ENCODE measurements at regions not wholly inside any gene's neighbourhood (a gene's known extent, or its start where the extent isn't known, plus 50 kb on each side); places are given as distances from the start of the nearest gene placed in this dataset.

DNA sequence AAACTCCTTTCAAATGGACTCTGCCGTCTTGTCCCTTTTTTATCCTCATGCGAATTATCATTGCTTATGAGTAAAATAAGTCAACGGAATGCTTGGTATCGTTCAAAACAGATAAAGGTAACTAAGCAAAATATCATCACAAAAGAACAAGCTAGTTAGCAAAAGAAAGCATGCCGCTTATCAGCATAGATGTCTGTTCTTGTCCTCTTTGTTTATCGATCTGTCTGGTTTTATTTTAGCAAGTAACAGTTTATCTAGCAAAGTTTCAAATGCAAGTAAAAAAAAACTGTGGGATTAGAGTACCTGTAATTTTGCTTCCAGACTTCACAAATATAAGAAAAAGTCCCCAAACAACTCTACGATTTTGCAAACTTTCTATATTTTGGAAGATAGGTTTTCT, 561.5 kb downstream of the USP25 start:
- no peak overlapping the region for H3K27ac ChIP-seq
- H3K4me1 ChIP-seq = peaks cover 5 to 13% of the 10 kb centered on the region in 2 donors
- intact Hi-C loops (cut with DNase I; ENCODE audit: low total_unique reads) = no loop called here
- DNase-seq (no peak), ATAC-seq (no peak)
- H3K27me3 ChIP-seq = no peaks in the 10 kb centered on the region
- H3K36me3 ChIP-seq = no peaks in the 10 kb centered on the region
- in situ Hi-C loops (cut with MboI; ENCODE audit: low sequenced_read_pairs in 4 of 4) = no loop called here
- H3K4me3 ChIP-seq = no peak overlapping the region
- H3K9me3 ChIP-seq = no peaks in the 10 kb centered on the region
- TF ChIP-seq, protein P1, sequence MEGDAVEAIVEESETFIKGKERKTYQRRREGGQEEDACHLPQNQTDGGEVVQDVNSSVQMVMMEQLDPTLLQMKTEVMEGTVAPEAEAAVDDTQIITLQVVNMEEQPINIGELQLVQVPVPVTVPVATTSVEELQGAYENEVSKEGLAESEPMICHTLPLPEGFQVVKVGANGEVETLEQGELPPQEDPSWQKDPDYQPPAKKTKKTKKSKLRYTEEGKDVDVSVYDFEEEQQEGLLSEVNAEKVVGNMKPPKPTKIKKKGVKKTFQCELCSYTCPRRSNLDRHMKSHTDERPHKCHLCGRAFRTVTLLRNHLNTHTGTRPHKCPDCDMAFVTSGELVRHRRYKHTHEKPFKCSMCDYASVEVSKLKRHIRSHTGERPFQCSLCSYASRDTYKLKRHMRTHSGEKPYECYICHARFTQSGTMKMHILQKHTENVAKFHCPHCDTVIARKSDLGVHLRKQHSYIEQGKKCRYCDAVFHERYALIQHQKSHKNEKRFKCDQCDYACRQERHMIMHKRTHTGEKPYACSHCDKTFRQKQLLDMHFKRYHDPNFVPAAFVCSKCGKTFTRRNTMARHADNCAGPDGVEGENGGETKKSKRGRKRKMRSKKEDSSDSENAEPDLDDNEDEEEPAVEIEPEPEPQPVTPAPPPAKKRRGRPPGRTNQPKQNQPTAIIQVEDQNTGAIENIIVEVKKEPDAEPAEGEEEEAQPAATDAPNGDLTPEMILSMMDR (IDR thresholded peaks at IDR 0.05 in 4 of 5, conservative IDR thresholded peaks at IDR 0.05 in 1 of 5) = no peak
- TF ChIP-seq POLR2A (IDR thresholded peaks at IDR 0.05) = no peak

DNA sequence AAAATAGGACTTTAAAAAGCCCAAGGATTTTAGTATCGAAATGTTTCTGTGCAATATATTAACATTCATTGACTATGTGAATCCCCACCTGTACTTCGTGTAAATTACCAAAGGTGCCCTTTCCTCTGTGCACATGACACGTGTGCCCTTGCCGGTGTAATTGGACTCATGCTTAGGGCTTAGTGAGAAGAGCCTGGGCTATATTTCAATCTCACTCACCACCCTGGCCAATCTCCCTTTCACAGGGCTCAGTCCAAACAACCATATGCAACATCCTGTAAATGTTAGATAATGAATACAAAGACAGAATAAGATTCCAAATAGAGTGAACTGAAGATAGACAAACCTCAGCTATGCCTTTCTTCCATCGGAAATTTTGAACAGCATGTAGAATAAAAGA, 564.3 kb downstream of the USP25 start:
- peak in 1 of 2 donors; percentile 28 for DNase-seq
- Histone ChIP-seq H3K36me3 (no peaks in the 10 kb centered on the region), H3K27ac (peak overlapping the region in 1 of 4 donors; percentile 2), H3K4me1 (no peaks in the 10 kb centered on the region), H3K4me3 (no peak overlapping the region), H3K9me3 (no peaks in the 10 kb centered on the region), H3K27me3 (no peaks in the 10 kb centered on the region)
- in situ Hi-C loops (cut with MboI; ENCODE audit: low sequenced_read_pairs in 4 of 4) = no loop called here
- intact Hi-C loops (cut with DNase I; ENCODE audit: low total_unique reads) = no loop called here
- peak; percentile 68 to 90 for ATAC-seq
- TF ChIP-seq POLR2A (IDR thresholded peaks at IDR 0.05) = no peak
- TF ChIP-seq, protein P1 (IDR thresholded peaks at IDR 0.05 in 4 of 5, conservative IDR thresholded peaks at IDR 0.05 in 1 of 5) = no peak

DNA sequence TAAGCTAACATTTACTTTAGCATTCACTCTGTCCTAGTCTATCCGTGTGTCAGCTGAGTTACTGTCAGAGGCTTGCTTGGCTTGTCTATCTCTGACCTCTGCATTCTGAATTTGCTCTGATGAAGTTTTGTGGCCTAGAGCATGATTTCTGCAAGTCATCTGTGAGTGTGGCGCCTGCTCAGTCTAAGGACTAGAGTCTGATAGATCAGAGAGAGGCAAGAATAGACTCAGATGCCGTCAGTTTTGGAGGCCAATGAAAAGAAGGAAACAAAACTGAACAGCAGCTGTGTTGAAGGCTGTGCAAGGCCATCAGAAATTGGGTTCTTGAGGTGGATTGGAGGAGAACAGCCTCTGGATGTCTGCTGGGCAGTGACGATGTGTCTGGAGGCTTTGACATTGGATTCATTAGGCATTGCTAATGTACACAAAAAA, 573.1 kb downstream of the USP25 start:
- intact Hi-C loops (cut with DNase I; ENCODE audit: low total_unique reads) (loop anchor here (5.0 kb wide), 1 partner anchor 229 kb away; no protein-coding TSS in a partner anchor), in situ Hi-C loops (cut with MboI; ENCODE audit: low sequenced_read_pairs in 4 of 4) (loop anchor here in 3 of 4 donors (5.0 to 10.0 kb wide), 4 partner anchors 106 to 282 kb away; no protein-coding TSS in a partner anchor)
- H3K27ac ChIP-seq = peak overlapping the region; percentile 78 to 85 (median 82)
- H3K4me1 ChIP-seq = peaks cover 15 to 20% of the 10 kb centered on the region in 2 donors
- ATAC-seq (peak; percentile 89 to 93), DNase-seq (peak; percentile 62 to 76)
- TF ChIP-seq POLR2A (IDR thresholded peaks at IDR 0.05) = peak in 1 of 2 donors; percentile 39
- TF ChIP-seq, protein P1 (IDR thresholded peaks at IDR 0.05 in 4 of 5, conservative IDR thresholded peaks at IDR 0.05 in 1 of 5) = no peak
- no peaks in the 10 kb centered on the region for H3K27me3 ChIP-seq
- H3K9me3 ChIP-seq = no peaks in the 10 kb centered on the region
- peak overlapping the region in 3 of 4 donors; percentile 5 to 31 (median 26) for H3K4me3 ChIP-seq
- no peaks in the 10 kb centered on the region for H3K36me3 ChIP-seq

DNA sequence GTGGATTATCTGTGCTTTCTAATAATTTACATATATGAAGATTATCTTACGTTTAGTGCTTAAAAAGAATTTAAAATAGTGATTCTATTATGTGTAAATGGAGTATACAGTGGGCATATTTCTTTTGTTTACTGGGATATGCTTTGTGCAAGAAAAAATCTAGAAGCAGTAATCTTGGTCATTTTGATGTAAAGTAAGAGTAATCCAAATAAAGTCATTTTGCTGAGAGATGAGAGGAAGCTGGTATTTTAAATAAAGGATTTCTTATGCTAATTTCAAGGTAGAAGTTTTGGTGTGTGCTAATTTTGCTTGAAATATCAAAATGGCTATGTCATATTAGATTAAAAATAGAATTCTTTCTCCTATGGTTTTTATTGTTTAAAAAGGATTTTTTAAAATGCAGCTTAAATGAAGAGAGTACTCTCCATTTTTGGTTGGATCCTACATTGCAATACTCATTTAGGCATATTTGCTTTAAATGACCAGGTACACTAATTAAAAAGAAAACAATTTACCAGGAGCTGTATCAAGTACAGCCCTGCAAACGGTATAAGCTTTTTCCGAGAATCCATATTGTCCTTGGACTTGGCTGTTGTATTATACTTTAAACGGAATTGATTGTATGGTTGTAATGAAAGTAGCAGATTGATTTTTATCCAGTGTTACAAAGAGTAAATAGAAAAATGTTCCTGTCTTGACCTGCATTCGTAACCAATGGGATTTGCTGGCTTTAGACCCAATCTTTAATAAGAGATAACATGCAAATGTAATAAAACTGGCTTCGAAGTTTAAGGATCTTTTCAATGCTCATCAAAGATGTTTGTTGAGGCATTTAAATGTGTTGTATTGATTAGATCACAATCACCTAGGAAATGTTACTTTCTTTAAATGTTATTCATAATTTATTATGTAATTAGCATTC, 574.7 kb downstream of the USP25 start:
- DNase-seq = no peak
- TF ChIP-seq POLR2A (IDR thresholded peaks at IDR 0.05) = no peak
- TF ChIP-seq, protein P1 (IDR thresholded peaks at IDR 0.05 in 4 of 5, conservative IDR thresholded peaks at IDR 0.05 in 1 of 5) = no peak
- ATAC-seq = no peak
- no peaks in the 10 kb centered on the region for H3K36me3 ChIP-seq
- peak overlapping the region; percentile 78 to 85 (median 82) for H3K27ac ChIP-seq
- H3K4me3 ChIP-seq = peak overlapping the region; percentile 45 to 52 (median 50)
- intact Hi-C loops (cut with DNase I; ENCODE audit: low total_unique reads) (loop anchor here (2.0 to 5.0 kb wide), 3 partner anchors 92 to 228 kb away; no protein-coding TSS in a partner anchor), in situ Hi-C loops (cut with MboI; ENCODE audit: low sequenced_read_pairs in 4 of 4) (loop anchor here in 3 of 4 donors (5.0 to 10.0 kb wide), 4 partner anchors 107 to 280 kb away; no protein-coding TSS in a partner anchor)
- peaks cover 15 to 20% of the 10 kb centered on the region in 2 donors for H3K4me1 ChIP-seq
- H3K27me3 ChIP-seq = no peaks in the 10 kb centered on the region
- H3K9me3 ChIP-seq = no peaks in the 10 kb centered on the region

Measured in gastrocnemius medialis (tissue), 4 donors.